GM21737 (cell line): ENCODE measurements at regions not wholly inside any gene's neighbourhood (a gene's known extent, or its start where the extent isn't known, plus 50 kb on each side); places are given as distances from the start of the nearest gene placed in this dataset.
"Not testable (repeated sequence)": the region's sequence is repeated elsewhere in the genome, so short reads cannot be mapped to it uniquely, and the experiment has no call there.

Experiments
- ATAC-seq: cut with Tn5 transposase; IDR thresholded peaks from one replicate; pipeline ENCODE4 v1.9.1; 2021; ENCODE audit warnings: mild to moderate bottlenecking, moderate library complexity; ENCODE audit not compliant: unreplicated experiment

DNA sequence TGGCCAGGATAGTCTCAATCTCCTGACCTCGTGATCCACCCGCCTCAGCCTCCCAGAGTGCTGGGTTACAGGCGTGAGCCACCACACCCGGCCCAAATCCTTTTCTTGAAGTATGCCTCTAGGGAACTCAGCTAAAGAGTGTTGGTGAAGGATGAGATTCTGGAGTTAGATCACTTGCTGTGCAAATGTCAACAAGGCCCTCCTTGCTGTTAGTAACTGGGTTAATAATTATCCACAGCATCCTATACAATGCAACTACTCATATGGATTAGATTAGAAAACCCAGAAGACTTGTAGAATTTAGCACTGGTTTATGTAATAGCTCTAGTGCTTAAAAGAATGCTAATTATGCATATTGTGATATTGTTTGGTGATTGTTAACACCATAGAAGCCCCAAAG, 310.8 kb upstream of the TFPI start:
- no peak for ATAC-seq

DNA sequence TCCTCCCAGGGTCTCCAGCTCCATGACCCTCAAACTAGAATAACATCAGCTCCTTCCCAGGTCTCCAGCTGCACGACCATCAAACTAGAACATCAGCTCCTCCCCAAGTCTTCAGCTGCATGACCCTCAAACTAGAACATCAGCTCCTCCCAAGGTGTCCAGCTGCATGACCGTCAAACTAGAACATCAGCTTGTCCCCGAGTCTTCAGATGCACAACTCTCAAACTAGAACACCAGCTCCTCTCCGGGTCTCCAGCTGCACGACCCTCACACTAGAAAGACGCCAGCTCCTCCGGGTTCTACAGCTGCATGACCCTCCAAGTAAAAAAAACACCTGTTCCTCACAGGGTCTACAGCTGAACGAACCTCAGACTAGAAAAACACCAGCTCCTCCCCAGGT, 312.9 kb upstream of the TFPI start:
- no peak for ATAC-seq

DNA sequence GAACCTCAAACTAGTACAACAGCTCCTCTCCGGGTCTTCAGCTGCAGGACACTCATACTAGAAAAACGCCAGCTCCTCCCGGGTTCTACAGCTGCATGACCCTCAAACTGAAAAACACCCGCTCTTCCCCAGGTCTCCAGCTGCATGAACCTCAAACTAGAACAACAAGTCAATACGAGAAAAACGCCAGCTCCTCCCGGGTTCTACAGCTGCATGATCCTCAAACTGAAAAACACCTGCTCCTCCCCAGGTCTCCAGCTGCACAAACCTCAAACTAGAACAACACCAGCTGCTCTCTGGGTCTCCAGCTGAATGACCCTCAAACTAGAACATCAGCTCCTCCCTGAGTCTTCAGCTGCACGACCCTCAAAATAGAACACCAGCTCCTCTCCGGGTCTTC, 315.0 kb upstream of the TFPI start:
- no peak for ATAC-seq

GRCh38 chr2:187871506-187871905, 317.3 kb upstream of the TFPI start:
- ATAC-seq: no peak

DNA sequence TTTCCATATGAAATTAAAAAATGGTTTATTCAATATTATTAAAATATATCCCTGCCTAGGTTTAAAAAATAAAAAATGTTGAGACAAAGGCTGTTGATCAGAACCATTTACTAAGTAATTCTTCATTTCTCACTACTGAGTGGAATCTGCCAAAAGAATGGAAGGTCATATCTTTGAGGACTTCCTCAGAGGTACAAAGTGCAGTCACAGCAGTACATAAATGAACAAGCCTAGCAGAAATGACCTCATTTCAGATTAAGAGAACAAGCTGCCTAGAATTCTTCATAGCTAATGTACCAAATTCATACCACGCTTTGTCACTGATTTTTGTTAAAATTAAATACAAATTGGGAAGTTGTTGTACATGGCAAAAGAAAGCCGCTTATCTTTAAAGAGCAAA, 318.9 kb upstream of the TFPI start:
- ATAC-seq: no peak

DNA sequence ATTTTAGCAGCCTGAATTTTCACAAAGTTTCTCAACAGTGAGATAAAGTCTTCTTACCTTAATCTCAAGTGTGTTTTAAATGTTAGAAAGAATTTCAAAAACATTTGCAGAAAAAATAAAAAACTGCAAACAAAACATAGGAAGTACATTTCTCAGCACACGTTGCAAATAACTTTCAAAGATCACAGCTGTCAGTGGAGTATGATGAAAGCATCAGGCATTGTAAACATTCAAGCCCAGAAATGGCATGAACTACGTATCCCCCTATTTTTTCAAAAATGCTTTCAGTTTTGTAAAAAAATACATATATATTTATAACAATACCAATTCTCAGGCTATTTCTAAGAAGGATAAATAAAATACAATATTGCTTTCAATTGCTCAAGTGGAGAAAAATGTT, 320.6 kb upstream of the TFPI start:
- ATAC-seq: no peak

- no peak for ATAC-seq
Observed at GRCh38 chr2:187875261-187876141, 321.3 kb upstream of the TFPI start.

DNA sequence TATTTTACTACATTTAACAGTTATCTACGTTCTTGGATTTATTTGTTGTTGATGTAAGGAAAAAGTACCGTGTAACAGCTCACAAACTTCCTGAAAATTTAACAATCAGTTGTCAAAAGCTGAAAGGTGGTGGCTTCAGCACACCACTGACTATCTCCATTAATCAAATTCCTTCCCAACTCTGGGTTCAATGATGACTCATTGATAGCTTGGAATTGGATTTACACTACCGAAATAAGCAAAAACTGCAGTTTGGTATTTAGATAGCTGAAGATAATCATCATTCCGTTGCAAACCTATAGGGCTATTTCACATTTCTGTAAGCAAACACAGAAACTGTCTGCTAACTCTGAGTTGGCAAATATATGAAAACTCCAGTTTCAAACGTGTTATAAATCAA, 322.3 kb upstream of the TFPI start:
- no peak for ATAC-seq

DNA sequence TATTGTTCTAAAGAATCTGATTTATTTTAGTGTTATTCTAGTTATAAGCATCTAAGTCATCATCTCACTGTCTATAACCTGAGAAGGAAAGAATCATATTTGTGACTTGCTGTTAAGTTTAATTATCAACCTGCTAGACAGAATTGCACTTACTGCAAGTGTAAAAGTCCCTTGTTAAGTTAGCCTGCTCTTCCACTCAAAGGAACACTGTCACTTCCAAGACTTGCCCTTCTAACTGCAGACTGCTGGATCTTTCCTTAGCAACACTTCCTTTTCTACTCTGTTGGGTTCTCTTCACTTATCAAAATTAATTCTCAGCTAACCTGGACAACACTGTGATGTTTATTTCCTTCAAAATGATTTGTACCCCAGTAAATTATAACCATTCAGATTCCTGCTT, 323.2 kb upstream of the TFPI start:
- ATAC-seq: no peak

GRCh38 chr2:187878112-187878511, 323.9 kb upstream of the TFPI start:
- ATAC-seq: no peak

DNA sequence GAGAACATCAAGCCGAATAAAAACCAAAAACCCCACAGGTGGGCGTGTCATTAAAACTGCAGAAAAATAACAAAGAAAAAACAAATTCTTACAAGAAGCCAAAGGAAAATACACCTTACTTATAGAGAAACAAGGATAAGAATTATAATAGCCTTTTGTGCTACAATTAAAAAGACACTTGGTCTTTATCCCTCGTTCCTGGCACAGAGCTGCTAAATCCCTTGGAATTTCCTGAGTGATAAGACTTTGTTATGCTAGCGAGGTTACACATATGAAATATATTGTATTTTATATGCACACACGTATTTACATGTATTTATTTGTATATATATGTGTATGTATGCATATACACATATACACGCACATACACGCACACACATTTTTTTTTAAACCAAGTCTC, 325.3 kb upstream of the TFPI start:
- ATAC-seq: no peak

DNA sequence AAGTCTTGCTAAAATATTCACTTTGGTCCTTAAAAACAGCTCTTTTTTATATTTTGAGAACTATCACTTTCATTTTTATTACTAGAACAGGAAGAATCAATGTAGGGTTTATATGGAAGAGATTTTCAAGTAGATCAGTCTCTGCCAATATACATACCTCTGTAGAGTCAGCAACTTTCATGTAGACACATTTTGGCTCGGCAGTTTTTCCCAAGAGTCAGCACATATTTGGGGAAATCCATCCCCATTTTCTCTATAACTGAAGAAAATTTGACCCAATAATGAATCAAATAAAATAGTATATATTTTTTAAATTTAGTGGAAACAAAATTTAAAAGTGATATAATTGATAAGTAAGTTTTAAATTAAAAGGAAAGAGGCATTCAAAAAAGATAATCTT, 329.8 kb upstream of the TFPI start:
- ATAC-seq: no peak

- no peak for ATAC-seq
Observed at GRCh38 chr2:187890690-187891089, 336.5 kb upstream of the TFPI start.

- ATAC-seq: no peak
Observed at GRCh38 chr2:187900021-187900420, 345.8 kb upstream of the TFPI start.

DNA sequence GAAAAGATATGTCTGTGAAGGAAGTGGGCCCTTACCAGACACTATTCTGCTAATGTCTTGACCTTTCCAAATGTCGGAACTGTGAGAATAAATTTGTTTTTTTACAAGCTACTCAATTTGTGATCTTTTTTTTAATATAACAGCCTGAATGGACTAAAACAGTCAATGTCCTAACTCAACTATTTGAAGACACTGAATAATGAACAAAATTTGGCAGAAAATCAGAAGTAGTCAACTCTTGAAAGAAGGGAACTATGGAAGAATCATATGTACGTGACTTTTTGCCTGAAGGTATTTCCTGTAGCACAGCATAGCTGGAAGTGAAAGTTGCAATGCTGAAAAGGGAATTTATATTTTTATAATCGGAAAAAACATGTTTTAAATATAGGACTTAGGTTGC, 351.8 kb upstream of the TFPI start:
- ATAC-seq: no peak

DNA sequence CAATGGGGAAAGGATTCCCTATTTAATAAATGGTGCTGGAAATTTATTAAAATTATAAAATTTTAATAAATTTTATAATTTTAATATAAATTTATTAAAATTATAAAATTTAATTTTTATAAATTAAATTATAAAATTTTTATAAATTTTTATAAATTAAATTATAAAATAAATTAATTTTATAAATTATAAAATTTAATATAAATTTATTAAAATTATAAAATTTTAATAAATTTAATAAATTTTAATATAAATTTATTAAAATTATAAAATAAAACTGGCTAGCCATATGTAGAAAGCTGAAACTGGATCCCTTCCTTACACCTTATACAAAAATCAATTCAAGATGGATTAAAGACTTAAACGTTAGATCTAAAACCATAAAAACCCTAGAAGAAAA, 356.7 kb upstream of the TFPI start:
- not testable (repeated sequence) for ATAC-seq

DNA sequence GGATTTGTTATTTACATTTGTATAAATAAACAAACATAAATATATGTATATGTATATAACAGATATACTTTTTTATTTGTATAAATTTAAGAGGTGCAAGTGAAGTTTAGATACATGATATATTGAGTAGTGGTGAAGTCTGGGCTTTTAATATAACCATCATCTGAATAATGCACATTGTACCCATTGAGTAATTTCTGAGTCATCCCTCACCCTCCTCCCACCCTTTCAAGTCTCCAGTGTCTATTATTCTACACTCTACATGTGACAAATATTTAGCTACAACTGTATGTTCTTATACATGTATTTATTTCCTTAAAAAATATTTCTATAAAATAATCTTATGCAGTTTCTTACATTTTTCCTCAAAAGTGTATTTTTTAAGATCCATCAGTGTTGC, 358.7 kb upstream of the TFPI start:
- ATAC-seq: no peak

DNA sequence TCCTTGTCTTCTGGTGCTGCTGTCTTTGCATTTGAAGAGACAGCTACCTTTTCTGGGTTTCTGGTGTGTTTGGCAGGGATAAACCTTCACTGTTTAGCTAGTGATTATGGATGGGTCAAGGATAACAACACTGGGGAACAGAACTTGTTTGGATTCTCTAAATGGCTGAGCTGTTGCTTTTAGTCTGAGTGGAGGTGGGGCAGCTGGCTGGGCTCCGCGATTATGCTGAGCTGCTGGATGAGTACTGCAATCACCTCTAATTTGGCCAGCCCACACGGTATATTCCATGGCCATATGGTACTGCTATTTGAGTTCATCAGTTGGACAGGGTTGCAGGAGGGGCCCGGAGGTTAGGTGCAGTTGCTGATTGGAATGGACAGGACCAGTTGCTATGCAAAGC, 361.6 kb upstream of the TFPI start:
- ATAC-seq: no peak

- ATAC-seq: no peak
Observed at GRCh38 chr2:187916799-187917198, 362.6 kb upstream of the TFPI start.

GRCh38 chr2:187917535-187917934, 363.3 kb upstream of the TFPI start:
- ATAC-seq: no peak

DNA sequence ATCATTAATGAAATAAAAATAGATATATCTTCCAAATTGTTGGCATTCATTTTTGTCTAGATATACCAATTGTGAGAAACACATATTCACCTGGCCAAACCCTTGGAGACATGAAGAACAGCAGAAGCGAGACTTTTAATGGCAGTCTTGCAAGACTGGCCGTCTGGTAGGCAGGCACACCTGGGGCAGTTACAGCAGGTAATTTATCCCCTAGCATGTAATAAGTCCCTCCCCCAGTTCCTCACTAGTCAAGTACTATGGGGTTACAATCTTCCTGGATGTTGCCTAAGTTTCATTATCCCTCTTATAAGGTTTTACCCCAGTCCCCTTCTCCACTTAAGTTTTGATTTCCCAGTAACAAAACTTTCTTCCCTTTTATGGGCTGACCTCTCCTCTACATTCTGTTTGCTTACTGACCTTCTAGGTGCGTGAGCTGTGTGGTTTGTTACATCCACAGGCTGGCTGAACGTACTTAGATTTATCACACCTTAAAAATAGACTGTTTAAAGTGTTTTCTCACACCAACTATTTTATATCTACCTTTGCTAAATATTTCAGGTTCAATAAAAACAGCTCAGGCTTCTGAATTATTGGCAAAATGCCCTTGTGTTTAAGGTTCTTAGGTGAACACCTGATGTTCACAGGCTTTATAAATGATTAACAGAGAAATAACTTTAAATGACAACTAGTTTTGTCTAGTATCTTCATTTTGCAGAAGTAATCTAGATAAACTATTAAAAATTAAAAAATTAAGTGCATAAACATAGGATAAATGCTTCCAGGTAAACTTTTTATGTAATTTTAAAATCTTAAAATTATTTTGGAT, 365.0 kb upstream of the TFPI start:
- no peak for ATAC-seq

GRCh38 chr2:187920511-187920910, 366.3 kb upstream of the TFPI start:
- no peak for ATAC-seq
